H9 (cell line): ENCODE measurements at regions not wholly inside any gene's neighbourhood (a gene's known extent, or its start where the extent isn't known, plus 50 kb on each side); places are given as distances from the start of the nearest gene placed in this dataset.

Experiments used
- DNase-seq: peaks from one replicate; pipeline ENCODE4 v3.0.0-alpha.2; 2017
- H2AFZ ChIP-seq: one replicate; pipeline ENCODE4 v1.6.1; 2013; ENCODE audit warnings: mild to moderate bottlenecking, low read length, control low read depth, moderate library complexity
- H2AK5ac ChIP-seq: 2 replicates; pipeline ENCODE4 v1.6.1; 2013; ENCODE audit warnings: low read length, control low read depth, mixed read lengths; ENCODE audit not compliant: insufficient read length
- H2BK120ac ChIP-seq: one replicate; pipeline ENCODE4 v1.6.1; 2013; ENCODE audit warnings: low read depth, mild to moderate bottlenecking, low read length, control low read depth, inconsistent platforms; ENCODE audit not compliant: poor library complexity, severe bottlenecking
- H2BK12ac ChIP-seq: 2 replicates; pipeline ENCODE4 v1.6.1; 2013; ENCODE audit warnings: low read length, control low read depth, mixed read lengths, low read depth; ENCODE audit not compliant: insufficient read length
- H2BK15ac ChIP-seq: 2 replicates; pipeline ENCODE4 v1.6.1; 2013; ENCODE audit warnings: low read depth, low read length, control low read depth
- H2BK20ac ChIP-seq: one replicate; pipeline ENCODE4 v1.6.1; 2013; ENCODE audit warnings: low read depth, mild to moderate bottlenecking, low read length, control low read depth, inconsistent platforms; ENCODE audit not compliant: poor library complexity, severe bottlenecking
- H2BK5ac ChIP-seq: 2 replicates; pipeline ENCODE4 v1.6.1; 2013; ENCODE audit warnings: low read length, control low read depth, mixed read lengths; ENCODE audit not compliant: insufficient read length
- H3K14ac ChIP-seq: 2 replicates; pipeline ENCODE4 v1.6.1; 2013; ENCODE audit warnings: low read length, control low read depth; ENCODE audit not compliant: insufficient read depth
- H3K18ac ChIP-seq: 2 replicates; pipeline ENCODE4 v1.6.1; 2013; ENCODE audit warnings: low read depth, mild to moderate bottlenecking, mixed read lengths, low read length, control low read depth; ENCODE audit not compliant: insufficient read length
- H3K23ac ChIP-seq: 2 replicates; pipeline ENCODE4 v1.6.1; 2013; ENCODE audit warnings: low read length, control low read depth, mixed read lengths, low read depth; ENCODE audit not compliant: insufficient read length
- H3K23me2 ChIP-seq: 2 replicates; pipeline ENCODE4 v1.6.1; 2013; ENCODE audit warnings: low read depth, mild to moderate bottlenecking, mixed read lengths, low read length, control low read depth; ENCODE audit not compliant: insufficient read length, poor library complexity, severe bottlenecking
- H3K27ac ChIP-seq: 2 replicates; pipeline ENCODE4 v1.5.1; 2013; ENCODE audit warnings: low read length, control low read depth, mixed read lengths, low read depth; ENCODE audit not compliant: insufficient read length
- H3K27me3 ChIP-seq: 2 replicates; pipeline ENCODE4 v1.6.1; 2013; ENCODE audit warnings: low read length, control low read depth, inconsistent platforms; ENCODE audit not compliant: insufficient read depth
- H3K4ac ChIP-seq: 2 replicates; pipeline ENCODE4 v1.6.1; 2013; ENCODE audit warnings: low read depth, mild to moderate bottlenecking, control low read depth, inconsistent platforms, low read length, moderate library complexity
- H3K4me1 ChIP-seq: 2 replicates; pipeline ENCODE4 v1.6.1; 2013; ENCODE audit warnings: low read length, control low read depth, inconsistent platforms; ENCODE audit not compliant: insufficient read depth
- H3K4me2 ChIP-seq: 2 replicates; pipeline ENCODE4 v1.6.1; 2013; ENCODE audit warnings: low read length, control low read depth, mixed read lengths; ENCODE audit not compliant: insufficient read length, insufficient read depth
- H3K56ac ChIP-seq: 2 replicates; pipeline ENCODE4 v1.6.1; 2013; ENCODE audit warnings: low read depth, mild to moderate bottlenecking, mixed read lengths, low read length, control low read depth; ENCODE audit not compliant: insufficient read length
- H3K79me1 ChIP-seq: 2 replicates; pipeline ENCODE4 v1.6.1; 2013; ENCODE audit warnings: low read depth, mild to moderate bottlenecking, moderate library complexity, low read length, control low read depth, inconsistent platforms; ENCODE audit not compliant: insufficient read depth, poor library complexity, severe bottlenecking
- H3K79me2 ChIP-seq: 2 replicates; pipeline ENCODE4 v1.6.1; 2013; ENCODE audit warnings: low read length, control low read depth, inconsistent platforms; ENCODE audit not compliant: insufficient read depth
- H3K9ac ChIP-seq: 2 replicates; pipeline ENCODE4 v1.6.1; 2013; ENCODE audit warnings: low read length, control low read depth, mixed read lengths; ENCODE audit not compliant: insufficient read length; ENCODE audit errors: extremely low read depth
- H3K9me3 ChIP-seq: one replicate; pipeline ENCODE4 v1.6.1; 2013; ENCODE audit warnings: low read depth, low read length, inconsistent platforms; ENCODE audit not compliant: control insufficient read depth
- H3T11ph ChIP-seq: one replicate; pipeline ENCODE4 v1.6.1; 2013; ENCODE audit warnings: mild to moderate bottlenecking, low read length, control low read depth, inconsistent platforms
- H4K20me1 ChIP-seq: one replicate; pipeline ENCODE4 v1.6.1; 2013; ENCODE audit not compliant: control insufficient read depth, insufficient read length, insufficient read depth
- H4K5ac ChIP-seq: 2 replicates; pipeline ENCODE4 v1.6.1; 2013; ENCODE audit warnings: low read depth, mild to moderate bottlenecking, mixed read lengths, low read length, control low read depth; ENCODE audit not compliant: insufficient read length
- H4K8ac ChIP-seq: replicated peaks from 2 replicates; pipeline ENCODE4 v1.6.1; 2013; ENCODE audit warnings: low read length, control low read depth, mixed read lengths, low read depth; ENCODE audit not compliant: insufficient read length
- H4K91ac ChIP-seq: 2 replicates; pipeline ENCODE4 v1.6.1; 2013; ENCODE audit warnings: low read depth, mild to moderate bottlenecking, moderate library complexity, mixed read lengths, low read length, control low read depth; ENCODE audit not compliant: insufficient read length
- H3K27ac Mint-ChIP-seq, 3 experiments: 2 replicates in 2 of 3; 3 replicates in 1 of 3; pipeline ENCODE4 v1.8.0; 2020 to 2021; ENCODE audit warnings: mixed read lengths in 3 of 3, mild to moderate bottlenecking in 1 of 3, moderate library complexity in 1 of 3
- H3K27me3 Mint-ChIP-seq: 2 replicates; pipeline ENCODE4 v1.8.0; 2021; ENCODE audit warnings: low read depth, mild to moderate bottlenecking, moderate library complexity, mixed read lengths
- H3K36me3 Mint-ChIP-seq, 3 experiments: 2 replicates in 2 of 3; 3 replicates in 1 of 3; pipeline ENCODE4 v1.8.0; 2020 to 2021; ENCODE audit warnings: low read depth in 3 of 3, mixed read lengths in 3 of 3; ENCODE audit not compliant: insufficient read depth in 1 of 3
- H3K4me1 Mint-ChIP-seq, 2 experiments: 2 replicates each; pipeline ENCODE4 v1.8.0; 2020; ENCODE audit warnings: mixed read lengths in 2 of 2
- H3K4me3 Mint-ChIP-seq, 2 experiments: 2 replicates in 1 of 2; 3 replicates in 1 of 2; pipeline ENCODE4 v1.8.0; 2020 to 2021; ENCODE audit warnings: mild to moderate bottlenecking in 2 of 2, mixed read lengths in 2 of 2, moderate library complexity in 1 of 2
- H3K9me3 Mint-ChIP-seq, 2 experiments: 2 replicates in 1 of 2; 3 replicates in 1 of 2; pipeline ENCODE4 v1.8.0; 2020; ENCODE audit warnings: mild to moderate bottlenecking in 2 of 2, mixed read lengths in 2 of 2, moderate library complexity in 1 of 2
- CTCF ChIP-seq: fragments of 200-600 bp; sonication (generic); conservative IDR thresholded peaks from 3 replicates; pipeline ENCODE4 v1.8.0; 2021; ENCODE audit warnings: antibody characterized with exemption, mild to moderate bottlenecking
- WGBS: extraction: QIAGEN DNeasy Blood & Tissue Kit; methylation state at CpG from one replicate; pipeline ENCODE4 v1.1.7; 2013; ENCODE audit warnings: missing lambda C conversion rate, low lambda C conversion rate, mixed read lengths; ENCODE audit not compliant: insufficient read length; ENCODE audit errors: extremely low coverage; 5-methylcytosine and 5-hydroxymethylcytosine counted together

- DNase-seq, result no peak
- H3K4ac ChIP-seq, result no peak overlapping the region
- H3T11ph ChIP-seq, result no peak overlapping the region
- no peak overlapping the region for H4K91ac ChIP-seq
- no peak overlapping the region for H2BK20ac ChIP-seq
- peaks cover 0 to 8% of the 10 kb centered on the region in 2 experiments; a peak in 2 of 4 replicates for H3K4me1 Mint-ChIP-seq
- no peaks in the 10 kb centered on the region for H3K9me3 ChIP-seq
- H3K4me3 Mint-ChIP-seq, result no peak overlapping the region
- H3K4me2 ChIP-seq, result no peak overlapping the region
- H2AK5ac ChIP-seq, result no peak overlapping the region
- H3K23ac ChIP-seq, result no peak overlapping the region
- no peak overlapping the region for H3K18ac ChIP-seq
- no peaks in the 10 kb centered on the region for H3K9me3 Mint-ChIP-seq
- no peaks in the 10 kb centered on the region; the same call in 1 of the 2 replicates for H3K27me3 Mint-ChIP-seq
- H2BK12ac ChIP-seq, result no peak overlapping the region
- H4K20me1 ChIP-seq, result no peaks in the 10 kb centered on the region
- H3K27ac ChIP-seq, result no peak overlapping the region
- H4K8ac ChIP-seq, result no peak overlapping the region
- H3K79me1 ChIP-seq, result no peaks in the 10 kb centered on the region
- H3K36me3 Mint-ChIP-seq, result no peaks in the 10 kb centered on the region
- no peak overlapping the region for H4K5ac ChIP-seq
- H3K79me2 ChIP-seq, result no peaks in the 10 kb centered on the region
- no peaks in the 10 kb centered on the region for H3K23me2 ChIP-seq
- H3K14ac ChIP-seq, result no peak overlapping the region
- no peak overlapping the region for H3K9ac ChIP-seq
- H3K27ac Mint-ChIP-seq, result no peak overlapping the region
- H2BK5ac ChIP-seq, result no peak overlapping the region
- WGBS, result no CpG with 5 or more reads among the region's 2 CpGs
- H3K4me1 ChIP-seq, result no peaks in the 10 kb centered on the region
- H2AFZ ChIP-seq, result no peak overlapping the region
- no peaks in the 10 kb centered on the region for H3K27me3 ChIP-seq
- no peak overlapping the region for H3K56ac ChIP-seq
- TF ChIP-seq CTCF, result no peak
- no peak overlapping the region for H2BK120ac ChIP-seq
- no peak overlapping the region for H2BK15ac ChIP-seq
Observed at GRCh38 chr17:72528683-72529082, 407.9 kb downstream of the SOX9 start.
